CD4-positive, alpha-beta T cell treated with Interferon alpha-2 for 1 hour (primary cell): ENCODE measurements at regions not wholly inside any gene's neighbourhood (a gene's known extent, or its start where the extent isn't known, plus 50 kb on each side); places are given as distances from the start of the nearest gene placed in this dataset.
"Not testable (repeated sequence)": the region's sequence is repeated elsewhere in the genome, so short reads cannot be mapped to it uniquely, and the experiment has no call there.

ENCODE experiments used
- DNase-seq, 2 donors: peaks; one replicate each; pipeline ENCODE4 v3.0.0-alpha.2; 2020 to 2022

GRCh38 chr5:32534041-32534440 lies 51.3 kb upstream of the SUB1 start:
- DNase-seq, result no peak

- DNase-seq, result peak; percentile 35 to 81
Observed at GRCh38 chr5:32531885-32532520, 53.4 kb upstream of the SUB1 start.

DNA sequence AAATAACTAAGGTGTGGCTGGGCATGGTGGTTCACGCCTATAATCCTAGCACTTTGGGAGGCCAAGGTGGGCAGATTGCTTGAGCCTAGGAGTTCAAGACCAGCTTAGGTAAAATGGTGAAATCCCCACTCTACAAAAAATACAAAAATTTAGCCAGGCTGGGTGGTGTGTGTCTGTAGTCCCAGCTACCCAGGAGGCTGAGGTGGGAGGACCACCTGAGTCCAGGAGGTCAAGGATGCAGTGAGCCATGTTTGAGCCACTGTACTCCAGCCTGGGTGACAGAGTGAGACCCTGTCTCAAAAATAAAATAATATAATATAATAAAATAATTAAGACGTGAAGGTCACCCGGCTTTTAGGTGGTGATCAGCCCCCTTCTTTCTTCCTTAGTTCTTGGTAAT lies 58.0 kb upstream of the SUB1 start:
- DNase-seq, result not testable (repeated sequence)

DNA sequence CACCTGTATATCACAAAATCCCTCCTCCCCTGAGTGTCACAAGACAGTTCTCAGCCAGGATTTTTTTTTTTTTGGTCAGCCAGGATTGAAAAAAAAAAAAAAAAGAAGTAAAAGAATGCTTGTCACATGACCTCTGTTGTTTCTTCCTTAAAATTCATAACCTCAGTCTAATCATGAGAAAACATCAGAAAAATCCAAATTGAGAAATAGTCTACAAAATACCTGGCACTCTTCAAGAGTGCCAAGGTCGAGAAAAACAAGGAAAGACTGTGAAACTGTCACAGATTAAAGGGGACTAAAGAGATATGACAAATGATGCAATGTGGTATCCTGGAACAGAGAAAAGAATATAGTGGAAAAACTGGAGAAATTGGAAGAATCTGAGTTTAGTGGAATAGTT lies 58.5 kb upstream of the SUB1 start:
- no peak for DNase-seq

DNA sequence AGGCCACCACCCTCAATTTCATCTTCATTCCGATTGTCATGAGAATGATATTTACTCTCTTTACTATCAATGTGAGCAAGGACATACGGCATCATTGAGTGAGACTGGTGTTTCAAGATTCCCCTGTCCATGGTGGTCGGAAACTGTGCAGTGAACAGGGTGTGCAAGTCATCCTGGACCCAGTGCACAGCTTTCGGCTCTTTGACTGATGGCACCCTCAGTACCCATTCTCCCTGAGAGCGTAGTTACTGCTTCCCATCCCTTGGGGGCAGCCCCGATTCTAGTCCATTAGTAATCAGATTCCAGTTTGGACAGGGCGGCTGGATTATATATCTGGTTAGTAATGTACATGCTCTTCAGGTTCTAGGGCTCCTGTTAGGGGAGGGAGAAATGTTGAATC lies 61.7 kb upstream of the SUB1 start:
- DNase-seq, result no peak

DNA sequence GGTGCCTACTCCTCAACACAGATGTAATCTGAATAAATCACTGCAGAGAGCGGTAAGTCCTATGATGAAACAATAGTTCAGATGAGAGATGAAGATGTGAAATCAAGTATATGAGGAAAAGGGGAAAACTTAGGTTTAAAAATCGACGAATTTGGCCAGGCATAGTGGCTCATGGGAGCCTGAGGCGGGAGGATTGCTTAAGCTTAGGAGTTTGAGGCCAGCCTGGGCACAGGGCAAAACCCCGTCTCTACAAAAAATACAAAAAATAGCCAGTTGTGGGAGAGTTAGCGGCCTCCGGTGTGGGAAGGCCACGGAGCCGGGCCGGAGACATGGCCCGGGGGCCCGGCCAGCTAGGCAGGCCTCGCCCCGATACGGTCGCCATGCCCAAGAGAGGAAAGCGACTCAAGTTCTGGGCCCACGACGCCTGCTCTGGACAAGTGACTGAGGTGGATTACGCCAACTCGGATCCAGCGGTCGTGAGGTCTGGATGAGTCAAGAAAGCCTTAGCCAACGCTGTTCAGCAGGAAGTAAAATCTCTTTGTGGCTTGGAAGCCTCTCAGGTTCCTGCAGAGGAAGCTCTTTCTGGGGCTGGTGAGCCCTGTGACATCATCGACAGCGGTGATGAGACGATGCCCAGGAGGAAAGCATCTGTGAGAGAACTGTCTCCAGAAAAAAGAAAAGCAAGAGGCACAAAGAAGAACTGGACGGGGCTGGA lies 62.8 kb upstream of the SUB1 start:
- peak; percentile 37 to 70 for DNase-seq

DNA sequence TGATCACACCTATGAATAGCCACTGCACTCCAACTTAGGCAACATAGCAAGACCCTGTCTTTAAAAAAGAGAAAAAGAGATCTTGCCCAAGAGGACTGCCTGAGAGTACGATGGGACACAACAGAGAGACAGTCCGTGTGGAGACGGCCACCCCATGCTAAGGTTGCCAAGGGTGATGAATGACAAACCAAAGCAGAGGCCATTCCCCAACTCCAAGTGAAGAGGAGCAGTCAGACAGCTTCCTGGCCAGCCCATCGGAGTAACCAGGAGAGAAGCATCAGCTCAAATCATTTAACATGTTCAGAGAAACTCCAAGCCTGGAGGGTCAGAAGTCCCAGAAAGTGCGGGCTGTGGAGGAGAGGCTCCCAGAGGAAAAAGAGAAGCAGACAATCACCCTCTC lies 63.9 kb upstream of the SUB1 start:
- no peak for DNase-seq

- DNase-seq, result no peak
Observed at GRCh38 chr5:32520972-32521371, 64.4 kb upstream of the SUB1 start.

DNA sequence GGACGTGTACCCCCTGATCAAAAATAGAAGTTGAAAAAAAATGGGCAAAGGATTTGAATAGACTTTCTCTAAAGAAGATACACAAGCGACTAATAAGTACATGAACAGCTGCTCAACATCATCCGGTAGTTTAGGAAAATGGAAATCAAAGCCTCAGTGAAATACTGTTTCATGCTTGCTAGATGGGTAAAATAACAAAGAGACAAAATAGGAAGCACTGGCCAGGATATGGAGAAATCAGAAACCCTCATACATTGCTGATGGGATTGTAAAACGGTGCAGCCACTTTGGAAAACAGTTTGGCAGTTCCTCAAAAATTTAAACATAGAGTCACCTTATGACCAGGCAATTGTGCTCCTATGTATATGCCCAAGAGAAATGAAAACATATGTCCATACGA lies 65.0 kb upstream of the SUB1 start:
- no peak for DNase-seq

- DNase-seq, result no peak
Observed at GRCh38 chr5:32519508-32519907, 65.8 kb upstream of the SUB1 start.

GRCh38 chr5:32514806-32515205 lies 70.3 kb upstream of the ZFR start:
- no peak for DNase-seq

- no peak for DNase-seq
Observed at GRCh38 chr5:32512926-32513325, 68.4 kb upstream of the ZFR start.

DNA sequence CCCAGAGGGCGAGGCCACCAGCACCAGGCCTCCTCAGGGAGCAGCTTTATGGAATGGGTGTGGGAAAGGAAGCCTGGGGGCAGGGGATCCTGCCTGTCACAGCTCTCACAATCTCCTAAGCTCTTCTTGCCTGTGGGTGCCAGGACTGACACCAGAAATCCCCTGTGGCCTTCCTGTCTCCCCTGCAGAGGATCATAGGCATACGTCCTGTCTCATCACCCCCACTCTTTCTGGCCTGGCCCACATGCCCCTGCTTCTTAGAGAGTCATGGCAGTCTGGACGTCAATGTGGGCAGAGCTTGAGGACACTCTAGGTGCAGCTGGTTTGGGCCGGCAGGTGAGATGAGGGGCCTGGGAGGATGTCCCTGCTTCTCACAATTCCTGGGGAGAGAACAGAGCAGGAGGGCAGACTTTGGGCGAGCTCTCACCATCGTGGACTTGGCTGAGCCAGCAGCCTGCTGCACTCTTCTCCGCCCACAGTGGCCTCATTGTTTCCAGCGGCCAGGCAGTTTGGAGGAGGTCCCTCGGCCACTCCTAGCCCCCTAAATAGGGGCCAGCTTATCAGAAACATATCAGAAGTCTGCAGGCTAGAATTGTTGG lies 67.3 kb upstream of the ZFR start:
- DNase-seq, result no peak

- DNase-seq, result no peak
Observed at GRCh38 chr5:32510860-32511259, 66.3 kb upstream of the ZFR start.

- peak in 1 of 2 donors; percentile 9 for DNase-seq
Observed at GRCh38 chr5:32508806-32509805, 64.6 kb upstream of the ZFR start.

DNA sequence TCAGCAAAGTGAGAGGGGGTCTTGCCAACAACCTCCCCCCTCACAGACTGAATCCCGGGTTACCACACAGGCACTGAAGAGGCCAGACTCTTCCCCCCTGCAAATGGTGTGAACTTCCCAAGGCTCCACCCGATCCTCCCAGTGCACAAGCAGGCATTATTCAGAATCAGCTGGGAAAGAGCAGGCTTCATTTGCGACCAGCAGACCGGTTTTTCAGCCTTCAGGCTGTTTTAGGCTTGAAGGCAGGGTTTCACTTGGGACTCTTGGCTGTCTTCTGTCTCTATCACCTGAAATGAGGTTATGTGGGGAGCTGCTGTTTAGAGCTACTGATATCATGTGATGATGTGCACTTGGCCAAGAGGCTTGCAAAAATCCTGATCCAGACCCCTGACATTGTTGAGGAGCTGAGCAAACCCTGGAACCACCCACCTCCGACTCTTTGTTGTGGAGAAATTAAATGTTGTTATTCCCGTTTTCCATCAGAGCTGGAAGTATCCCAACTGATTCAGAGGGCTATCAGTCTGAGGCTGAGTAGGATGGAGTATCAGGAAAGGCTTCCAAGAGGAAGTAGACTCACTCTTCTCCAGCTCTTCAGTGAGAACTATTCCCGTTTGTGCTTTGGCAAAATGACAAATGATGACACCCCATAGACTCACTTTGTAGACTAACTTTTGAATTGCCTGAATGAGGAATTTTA lies 63.3 kb upstream of the ZFR start:
- DNase-seq, result no peak

- no peak for DNase-seq
Observed at GRCh38 chr5:32506799-32507198, 62.3 kb upstream of the ZFR start.

DNA sequence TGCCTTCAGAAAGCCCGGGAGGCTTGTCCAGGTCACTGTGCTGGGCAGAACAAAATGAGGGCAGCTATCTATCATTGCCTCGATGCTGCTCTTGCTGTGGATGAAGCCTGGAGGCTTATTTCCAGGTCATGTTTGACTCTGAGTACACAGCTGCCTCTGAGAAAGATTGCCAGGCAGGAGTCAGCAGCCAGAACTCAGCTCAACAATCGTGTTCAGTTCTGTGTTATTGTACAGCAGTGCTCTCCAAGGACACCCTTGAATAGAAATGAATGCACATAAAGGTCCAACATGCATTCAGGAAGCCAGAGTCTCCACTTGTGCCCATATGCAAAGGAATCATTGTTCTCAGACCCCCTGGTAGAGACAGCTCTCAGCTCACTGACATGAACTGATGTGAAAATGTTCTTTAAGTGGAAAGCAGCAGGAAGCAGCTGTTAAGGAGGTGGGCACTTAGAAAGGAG lies 61.7 kb upstream of the ZFR start:
- no peak for DNase-seq

- DNase-seq, result no peak
Observed at GRCh38 chr5:32505756-32506155, 61.2 kb upstream of the ZFR start.

GRCh38 chr5:32504989-32505596 lies 60.6 kb upstream of the ZFR start:
- no peak for DNase-seq

DNA sequence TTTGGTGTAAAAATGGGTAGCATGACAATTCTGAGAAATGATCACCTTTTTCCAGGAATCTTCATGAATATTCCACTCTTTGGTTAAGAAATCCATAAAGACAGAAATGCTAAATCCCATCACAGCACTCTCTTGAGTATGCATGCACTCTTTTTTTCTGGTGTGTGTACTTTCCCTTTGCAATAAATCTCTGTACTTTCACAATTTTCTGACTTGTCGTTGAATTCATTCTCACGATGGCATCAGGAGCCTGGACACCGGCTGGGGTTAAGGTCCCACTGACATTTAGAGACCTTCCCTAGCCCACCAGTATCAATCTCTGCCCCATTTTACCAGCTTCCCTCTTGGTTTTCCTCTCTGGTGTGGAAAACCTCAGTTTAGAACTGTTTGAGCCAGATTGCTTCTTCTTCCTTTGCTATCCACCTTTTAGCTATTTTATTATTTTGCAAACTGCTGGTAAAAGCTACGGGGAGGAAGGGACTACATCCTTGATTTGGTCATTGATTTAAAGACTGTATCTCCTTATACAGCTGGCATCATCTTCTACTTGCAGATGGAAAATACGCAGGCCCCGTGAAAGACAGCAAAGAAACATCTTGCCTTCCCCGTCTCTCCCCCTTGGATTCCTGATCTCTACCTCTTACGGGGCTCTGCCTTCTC lies 59.9 kb upstream of the ZFR start:
- no peak for DNase-seq
